GM19372 (cell line): ENCODE measurements at regions not wholly inside any gene's neighbourhood (a gene's known extent, or its start where the extent isn't known, plus 50 kb on each side); places are given as distances from the start of the nearest gene placed in this dataset.
"Not testable (repeated sequence)": the region's sequence is repeated elsewhere in the genome, so short reads cannot be mapped to it uniquely, and the experiment has no call there.

Source experiments
- ATAC-seq: cut with Tn5 transposase; IDR thresholded peaks from one replicate; pipeline ENCODE4 v1.9.1; 2021; ENCODE audit warnings: mild to moderate bottlenecking, low read depth, moderate library complexity; ENCODE audit not compliant: unreplicated experiment

DNA sequence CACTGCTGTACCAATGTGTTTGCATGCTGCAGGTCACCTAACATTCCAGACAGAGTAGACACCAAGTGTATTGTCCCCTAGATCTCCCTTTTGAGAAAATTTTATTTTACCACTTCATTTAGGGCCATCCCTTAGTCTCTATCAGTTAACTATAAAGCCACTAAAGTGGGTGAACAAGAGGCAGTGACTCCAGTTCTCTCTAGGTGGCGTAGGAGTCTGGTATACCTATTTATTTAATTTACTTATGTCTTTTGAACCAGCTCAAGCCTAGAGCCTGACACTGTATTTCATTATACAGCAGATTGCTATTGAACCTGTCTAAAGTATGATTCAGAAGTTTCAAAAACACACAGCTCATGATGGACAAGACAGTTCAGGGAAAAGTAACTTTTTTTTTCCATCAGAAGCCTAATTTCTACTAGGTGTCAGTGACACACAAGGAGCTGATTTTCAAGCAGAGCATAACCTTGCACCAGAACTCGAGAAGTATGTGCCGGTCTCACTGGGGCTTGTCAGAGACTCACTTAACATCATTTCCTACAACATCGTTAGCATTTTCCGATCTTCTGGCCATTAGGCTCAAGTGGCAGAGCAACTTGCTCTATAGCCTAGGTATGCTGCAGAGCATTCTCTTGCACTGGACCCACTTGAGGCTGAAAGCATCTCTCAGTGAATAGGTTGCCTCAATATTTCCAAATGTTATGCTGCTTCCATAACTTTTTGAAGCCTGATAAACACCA lies 175.4 kb downstream of the CDC14C start:
- no peak for ATAC-seq

DNA sequence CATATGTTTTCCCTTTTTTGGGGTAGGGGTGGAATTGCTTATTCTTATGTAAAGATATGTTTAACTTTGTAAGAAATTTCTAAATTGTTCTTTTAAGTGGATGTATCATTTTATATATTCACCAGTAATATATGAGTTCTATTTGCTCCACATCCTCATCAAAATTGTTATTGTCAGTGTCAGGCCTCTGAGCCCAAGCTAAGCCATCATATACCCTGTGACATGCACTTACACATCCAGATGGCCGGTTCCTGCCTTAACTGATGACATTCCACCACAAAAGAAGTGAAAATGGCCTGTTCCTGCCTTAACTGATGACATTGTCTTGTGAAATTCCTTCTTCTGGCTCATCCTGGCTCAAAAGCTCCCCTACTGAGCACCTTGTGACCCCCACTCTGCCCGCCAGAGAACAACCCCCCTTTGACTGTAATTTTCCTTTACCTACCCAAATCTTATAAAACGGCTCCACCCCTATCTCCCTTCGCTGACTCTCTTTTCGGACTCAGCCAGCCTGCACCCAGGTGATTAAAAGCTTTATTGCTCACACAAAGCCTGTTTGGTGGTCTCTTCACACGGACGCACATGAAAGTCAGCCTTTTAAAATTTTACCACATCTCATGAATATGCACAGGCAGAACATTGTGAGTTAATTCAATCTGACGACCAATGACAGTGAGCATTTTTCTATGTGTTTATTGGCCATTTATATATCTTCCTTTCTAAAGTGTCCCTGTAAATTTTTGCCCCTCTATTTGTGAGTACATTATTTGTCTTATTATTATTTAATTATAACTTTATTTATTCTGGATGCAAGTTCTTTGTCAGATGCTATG lies 176.8 kb downstream of the CDC14C start:
- ATAC-seq = not testable (repeated sequence)

DNA sequence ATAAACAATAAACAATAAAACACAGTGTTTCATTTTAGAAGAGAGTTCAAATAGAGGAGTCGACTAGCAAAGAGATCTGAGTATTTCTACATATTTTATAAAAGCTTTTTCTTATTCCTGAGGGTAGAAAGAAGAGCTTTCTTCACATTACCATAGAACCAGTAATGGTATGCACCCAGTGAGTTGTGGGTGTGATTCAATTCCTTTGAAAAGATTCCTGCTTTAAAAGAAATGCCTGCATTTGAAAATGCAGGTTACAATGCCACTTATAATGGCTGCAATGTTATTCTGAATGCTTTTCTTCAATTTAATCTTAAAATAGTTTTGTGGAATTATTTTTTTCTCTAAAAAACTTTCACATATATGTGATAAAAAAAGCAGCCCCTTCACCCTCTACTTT lies 178.1 kb downstream of the CDC14C start:
- no peak for ATAC-seq

DNA sequence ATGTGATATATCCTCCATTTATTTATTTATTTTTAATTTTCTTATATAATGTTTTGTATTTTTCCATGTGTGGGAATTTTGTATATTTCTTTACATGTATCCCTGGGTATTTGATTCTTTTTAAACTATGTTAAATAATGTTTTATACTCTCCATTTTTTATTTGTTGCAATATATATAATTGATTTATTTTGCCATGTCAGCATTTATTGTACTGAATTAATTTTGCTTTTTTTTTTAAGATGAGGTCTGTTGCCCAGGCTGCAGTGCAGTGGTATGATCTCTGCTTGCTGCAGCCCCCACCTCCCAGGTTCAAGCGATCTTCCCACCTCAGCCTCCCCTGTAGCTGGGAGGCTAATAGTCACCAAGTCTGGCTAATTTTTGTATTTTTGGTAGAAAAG lies 187.4 kb downstream of the CDC14C start:
- no peak for ATAC-seq

DNA sequence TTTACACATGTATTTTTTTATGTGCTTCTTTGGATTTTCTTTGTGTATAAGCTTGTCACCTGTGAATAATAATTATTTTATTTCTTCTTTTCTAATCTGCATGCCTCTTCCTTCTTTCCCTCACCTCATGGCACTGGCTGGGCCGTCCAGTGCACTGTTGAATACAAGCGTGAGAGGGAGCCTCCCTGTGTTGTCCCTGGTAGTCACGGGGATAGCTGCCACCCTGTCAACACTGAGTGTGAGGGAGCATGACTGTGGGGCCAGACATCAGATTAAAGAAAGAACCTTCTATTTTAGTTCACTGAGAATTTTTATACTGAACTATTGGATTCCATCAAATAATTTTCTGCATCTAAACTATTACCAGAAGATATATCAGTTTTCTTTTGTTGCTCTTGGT lies 187.9 kb downstream of the CDC14C start:
- ATAC-seq = no peak

DNA sequence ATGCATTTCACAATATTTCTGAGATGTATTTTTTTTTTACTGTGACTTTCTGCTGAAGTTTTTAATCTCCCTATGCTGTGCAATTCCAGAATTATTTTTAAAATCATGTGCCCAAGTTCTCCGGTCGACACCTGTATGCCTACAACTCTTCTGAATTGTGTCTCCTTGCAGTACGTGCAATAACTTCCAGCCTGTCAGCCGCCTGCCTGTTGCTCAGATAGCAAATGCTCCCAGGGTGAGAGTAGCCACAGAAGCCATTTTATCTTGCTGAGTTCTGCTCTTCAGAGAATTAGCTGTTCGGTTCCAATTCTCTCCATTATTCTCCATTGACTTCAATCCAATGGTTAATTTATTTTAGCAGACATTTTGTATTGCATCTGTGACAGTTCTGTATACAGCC lies 188.3 kb downstream of the CDC14C start:
- no peak for ATAC-seq

DNA sequence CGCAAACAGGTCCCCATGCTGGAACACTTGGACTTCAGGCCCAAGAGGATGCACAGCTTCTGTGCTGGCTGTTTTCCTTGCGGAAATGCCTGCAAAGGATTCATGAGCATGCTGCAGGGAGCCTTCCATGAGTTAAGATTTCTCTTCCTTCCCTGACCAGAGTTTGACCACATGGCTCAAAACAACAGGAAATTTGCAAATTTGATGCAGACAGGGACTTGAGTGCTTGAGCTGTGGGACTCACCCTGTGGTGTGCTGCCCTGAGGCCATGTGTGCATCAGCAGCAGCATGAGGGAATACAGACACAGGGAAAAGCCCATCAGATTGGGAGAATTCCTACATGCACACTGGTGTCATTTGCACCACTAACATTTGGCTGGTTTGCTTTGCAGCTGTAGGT lies 195.4 kb downstream of the CDC14C start:
- ATAC-seq = no peak

DNA sequence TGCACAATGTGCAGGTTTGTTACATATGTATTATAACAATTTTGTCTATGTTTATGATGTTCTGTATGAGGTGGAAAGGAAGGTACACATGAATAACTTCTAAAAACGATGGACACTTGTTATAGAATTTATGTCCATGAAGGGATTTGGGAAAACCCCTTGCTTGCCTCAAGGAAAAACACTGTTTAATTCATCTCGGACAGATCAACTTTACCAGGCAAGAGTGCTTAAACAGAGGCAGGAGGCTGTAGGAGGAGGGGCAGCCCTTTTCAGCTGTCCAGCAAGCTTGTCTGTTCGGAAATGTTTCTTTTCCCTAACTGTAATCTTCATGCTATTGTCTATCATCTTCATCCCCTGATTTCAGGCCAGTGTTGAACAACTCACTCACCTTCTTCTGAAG lies 200.9 kb downstream of the CDC14C start:
- no peak for ATAC-seq

DNA sequence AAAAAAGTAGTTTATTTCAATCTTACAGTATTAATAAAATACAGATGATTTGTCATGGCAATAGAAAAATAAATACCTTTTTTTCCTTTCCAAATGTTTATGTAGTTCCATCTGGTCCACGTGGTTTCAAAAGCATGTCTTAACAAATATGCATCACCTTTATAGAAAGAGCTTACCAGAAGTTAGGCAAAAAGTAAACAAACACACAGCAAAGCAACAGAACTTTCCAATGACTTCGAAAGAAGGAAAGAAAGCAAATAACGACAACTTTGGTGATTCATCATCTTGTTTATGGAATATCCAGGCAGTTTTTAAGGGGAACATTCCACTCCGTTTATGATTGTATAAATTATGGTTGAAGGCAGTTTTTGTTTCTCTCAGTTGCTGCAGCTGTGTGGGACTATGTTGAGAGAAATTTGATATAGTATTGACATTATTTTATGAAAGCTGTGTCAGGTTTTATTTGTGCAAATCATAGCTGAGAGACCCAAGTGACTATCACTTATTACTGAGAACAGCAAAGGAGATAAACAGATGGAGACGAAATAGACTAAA lies 203.1 kb downstream of the CDC14C start:
- ATAC-seq = no peak

DNA sequence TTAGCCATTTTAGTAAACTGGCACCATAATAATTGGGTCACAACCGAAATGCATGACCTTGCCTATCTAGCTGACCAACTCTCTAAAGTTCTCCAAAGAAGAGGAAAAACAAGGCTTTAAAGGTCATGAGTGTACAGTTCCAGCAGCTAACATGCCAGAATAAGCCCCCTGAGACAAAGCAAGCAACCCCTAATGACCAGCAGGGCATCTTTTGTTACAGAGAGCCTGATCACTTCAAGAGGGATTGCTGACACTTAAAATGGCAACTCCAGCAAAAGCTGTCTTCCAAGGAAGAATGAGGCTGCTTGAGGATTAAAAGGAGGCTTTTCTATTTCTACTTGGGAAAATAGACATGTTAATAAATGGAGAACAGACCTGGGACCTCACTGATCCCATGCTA lies 213.6 kb downstream of the CDC14C start:
- ATAC-seq = no peak

DNA sequence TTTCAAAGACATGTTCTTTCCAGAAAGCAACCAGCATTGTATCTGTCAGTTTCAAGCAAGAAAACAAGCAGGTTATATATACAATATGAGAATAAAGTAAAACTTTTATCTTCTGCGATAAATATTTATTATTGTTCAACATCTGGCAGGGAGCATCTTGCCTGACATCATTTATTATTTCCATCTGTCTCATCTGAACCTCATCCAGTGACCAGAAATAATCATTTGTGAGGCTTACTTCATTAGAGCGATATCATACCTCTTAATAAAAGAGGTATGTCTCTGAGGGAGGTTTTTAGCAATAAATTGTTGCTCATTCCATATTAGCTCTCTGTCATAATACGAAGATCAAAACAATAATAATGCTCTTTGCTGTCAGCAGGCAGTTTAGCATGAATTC lies 226.1 kb downstream of the CDC14C start:
- no peak for ATAC-seq

DNA sequence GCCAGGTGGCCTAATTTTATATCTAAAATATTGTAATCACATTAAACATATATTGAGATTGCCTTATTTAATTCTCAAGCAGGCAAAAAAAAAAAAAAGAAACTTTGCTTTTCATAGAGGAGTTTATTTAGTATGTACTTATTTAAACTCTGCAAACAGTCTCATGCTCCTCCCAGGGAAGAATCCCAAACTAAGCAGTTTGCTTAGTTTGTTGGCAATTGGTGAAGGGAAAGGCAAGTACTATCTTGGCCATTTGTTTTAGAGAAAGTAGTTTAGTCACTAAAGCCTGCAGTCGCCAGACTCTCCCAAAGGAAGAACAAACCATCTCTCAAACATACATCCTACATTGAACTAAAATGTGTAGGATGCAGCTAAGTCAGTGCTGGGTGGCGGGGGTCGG lies 226.8 kb downstream of the CDC14C start:
- ATAC-seq = no peak

DNA sequence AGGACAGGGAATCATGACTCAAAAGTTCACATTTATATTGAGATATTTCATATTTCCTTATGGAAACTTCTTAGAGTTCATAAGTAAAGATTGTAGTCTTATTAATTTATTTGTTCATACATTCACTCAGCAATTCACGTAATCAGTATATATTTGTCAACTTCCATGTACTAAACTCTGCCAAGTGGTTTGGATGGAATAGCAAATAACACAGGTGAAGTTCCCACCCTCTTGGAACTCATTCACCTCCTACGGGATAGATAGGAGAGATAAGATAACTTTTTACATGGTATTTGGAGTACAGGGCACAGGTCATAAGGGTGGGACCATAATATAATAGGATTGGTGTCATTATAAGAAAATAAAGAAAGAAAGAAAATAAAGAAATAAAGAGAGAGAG lies 234.0 kb downstream of the CDC14C start:
- no peak for ATAC-seq

DNA sequence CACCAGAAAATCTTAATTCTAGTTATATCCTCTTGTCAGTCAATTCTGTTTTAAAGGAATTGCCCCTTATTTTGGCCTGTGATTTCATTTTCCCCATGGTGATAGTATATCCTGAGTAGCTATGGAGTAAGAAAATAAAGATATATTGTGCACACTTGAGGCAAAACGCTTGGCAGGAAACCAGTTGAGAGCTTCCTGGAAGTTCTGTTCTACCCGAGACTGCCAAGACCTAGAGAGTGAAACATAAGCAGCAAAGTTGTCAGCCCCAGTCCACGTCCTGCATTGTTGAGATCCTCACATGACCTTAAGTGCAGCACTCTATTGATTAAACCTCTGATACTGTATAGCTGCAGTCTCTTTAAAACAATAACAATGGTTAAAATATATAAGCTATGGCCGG lies 235.2 kb downstream of the CDC14C start:
- ATAC-seq = no peak

DNA sequence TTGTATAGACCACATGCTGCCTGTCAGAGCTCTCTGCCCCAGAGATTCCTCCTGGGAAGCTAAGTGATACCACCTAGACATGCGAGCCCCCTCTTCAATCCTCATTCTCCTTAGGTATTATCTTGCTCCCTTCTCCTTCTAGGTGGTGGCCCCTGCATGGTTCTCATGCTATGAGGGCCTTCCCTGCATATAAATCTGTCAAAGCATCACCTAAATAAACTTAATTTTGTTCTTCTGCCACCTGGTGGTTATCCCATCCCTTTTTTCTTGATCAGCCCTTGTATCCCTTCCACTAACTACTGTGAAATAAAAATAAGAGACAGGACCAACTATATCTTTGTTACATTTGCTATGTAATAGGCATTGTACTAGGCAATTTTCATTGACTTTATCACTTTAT lies 242.1 kb downstream of the CDC14C start:
- ATAC-seq = no peak

DNA sequence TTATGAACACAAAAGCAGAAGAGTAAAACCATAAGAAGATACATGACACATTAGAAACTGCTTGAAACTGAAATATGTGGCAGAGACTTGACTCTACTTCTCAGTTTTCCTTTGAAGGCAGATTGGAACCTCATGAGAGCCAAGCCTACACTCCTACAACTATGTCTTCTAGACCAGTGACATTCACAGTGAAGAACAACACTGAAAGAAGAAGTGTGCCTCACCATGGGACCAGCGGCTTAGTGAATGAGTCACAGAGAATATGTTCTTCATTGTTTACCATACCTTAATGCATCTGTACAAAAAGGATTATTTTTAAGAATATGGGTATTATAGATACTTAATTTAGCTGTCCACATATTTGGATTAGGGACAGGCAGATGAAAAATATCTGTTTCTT lies 248.3 kb downstream of the CDC14C start:
- no peak for ATAC-seq

DNA sequence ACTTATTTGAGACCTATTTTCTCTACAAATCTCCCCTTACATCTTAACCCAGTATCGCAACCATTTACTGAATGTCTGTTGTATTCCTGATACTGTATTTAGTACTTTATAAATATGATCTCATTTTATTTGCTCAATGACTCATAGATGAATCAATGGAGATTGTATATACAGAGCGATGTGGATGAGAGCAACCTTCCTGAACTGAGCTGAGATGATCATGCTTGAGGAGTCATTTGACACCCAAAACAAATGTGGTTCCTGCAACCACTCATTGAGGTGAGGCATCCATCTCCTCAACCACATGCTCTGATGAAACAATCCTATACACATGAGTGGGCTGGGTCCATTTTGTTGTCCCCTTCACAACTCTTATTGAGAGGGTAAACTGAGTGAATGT lies 250.0 kb downstream of the CDC14C start:
- no peak for ATAC-seq

DNA sequence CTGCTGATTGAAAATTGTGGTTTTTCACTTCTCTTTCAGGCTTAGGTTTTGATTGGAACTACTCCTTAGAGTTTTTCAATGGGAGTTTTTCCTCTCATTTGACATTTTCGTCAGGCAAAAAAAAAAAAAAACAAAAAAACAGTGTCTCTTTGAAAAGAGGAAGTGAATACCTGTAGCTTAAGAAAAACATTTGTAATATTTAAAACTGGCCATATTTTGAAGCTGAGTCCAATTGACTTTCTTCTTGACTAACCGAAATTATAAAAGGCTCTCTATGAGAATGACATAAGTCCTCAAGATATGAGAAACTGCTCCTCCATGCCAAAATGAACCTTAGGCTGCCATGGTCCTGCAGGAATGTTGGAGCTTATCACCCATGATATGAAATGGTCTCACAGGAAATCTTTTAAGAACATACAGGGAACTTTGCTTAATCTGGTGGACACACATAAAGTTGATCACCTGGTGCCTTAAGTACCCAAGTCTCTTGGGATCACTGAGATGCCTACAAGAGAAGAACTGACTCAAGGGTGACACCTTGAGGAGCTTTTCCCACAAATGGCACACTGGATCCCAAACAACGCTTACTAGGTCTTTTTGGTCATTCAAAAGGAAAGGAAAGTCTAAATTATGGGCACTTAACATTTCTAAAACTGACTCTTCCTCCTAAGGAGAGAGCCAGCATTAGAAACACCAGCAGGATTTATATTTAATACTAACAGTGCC lies 263.4 kb downstream of the CDC14C start:
- ATAC-seq = no peak

DNA sequence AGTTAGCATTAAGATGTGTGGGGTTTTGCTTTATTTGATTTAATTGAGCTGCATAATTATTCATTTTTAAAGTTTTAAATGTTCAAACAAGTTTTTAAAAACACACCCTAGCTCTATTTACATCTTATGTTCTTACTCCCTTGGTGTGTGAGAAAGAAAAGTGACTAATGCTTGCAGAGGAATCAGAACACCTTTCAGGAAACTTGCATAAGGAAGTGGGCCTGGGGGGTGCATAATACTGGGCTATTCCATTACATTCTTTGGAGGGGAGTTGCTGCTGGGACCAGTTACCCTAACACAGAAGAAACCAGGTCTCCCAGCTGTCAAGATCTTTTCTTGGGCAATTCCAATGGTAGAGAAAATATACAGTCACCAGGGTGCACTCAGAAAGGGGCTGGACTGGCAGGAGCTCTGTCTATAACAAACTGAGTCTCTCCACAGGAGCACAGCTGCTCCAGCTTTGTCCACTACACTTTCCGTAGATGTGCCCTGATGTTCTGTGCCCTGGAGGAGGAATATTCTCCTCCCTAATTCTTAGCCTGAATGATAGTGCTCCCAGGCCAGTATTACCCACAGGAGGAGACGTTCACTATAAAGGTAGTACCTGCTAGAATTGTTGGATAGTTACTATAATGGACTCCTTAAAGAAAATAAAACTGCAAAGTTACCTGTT lies 304.2 kb downstream of the CDC14C start:
- no peak for ATAC-seq

DNA sequence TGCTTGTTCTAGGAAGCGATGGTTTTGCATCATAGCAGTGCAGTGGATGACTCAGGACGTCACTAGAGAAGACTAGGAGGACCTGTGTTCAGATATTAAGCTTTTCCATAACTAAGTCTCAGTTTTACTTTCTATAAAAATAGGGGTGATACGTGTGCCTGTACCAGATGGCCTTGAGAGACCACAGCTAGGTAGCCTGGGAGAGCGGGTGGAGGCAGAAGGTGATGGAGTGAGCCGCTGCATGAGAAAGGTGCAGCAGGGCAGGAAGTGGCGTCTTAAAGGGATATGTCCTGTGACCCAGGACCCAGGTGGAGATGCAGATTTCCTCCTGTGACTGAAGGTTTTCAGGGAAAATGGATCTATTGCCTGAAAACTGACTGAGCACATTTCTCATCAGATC lies 304.9 kb downstream of the CDC14C start:
- ATAC-seq = no peak

DNA sequence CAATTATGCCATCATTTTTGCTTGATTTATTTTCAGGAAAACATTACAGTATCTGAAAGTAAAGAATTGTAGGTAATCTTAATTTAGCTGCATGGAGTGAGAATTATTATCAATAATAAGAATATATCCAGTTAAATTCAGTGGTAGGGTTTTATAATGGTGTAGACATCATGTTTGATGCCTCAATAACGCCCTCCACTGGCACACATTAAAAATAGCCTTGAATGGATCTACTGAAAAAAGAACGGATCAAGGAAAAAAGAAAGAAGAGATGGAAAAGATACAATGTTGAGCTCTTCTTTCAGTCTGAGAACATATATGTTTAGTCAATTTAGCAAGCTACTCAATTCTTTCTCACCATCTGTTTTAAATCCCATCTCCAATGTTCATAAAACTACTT lies 319.2 kb downstream of the CDC14C start:
- ATAC-seq = no peak
